DMS53 (cell line): ENCODE measurements at regions not wholly inside any gene's neighbourhood (a gene's known extent, or its start where the extent isn't known, plus 50 kb on each side); places are given as distances from the start of the nearest gene placed in this dataset.

Experiments used
- DNase-seq: peaks from one replicate; lab custom pipeline; 2025; lab: John Stamatoyannopoulos, UW

DNA sequence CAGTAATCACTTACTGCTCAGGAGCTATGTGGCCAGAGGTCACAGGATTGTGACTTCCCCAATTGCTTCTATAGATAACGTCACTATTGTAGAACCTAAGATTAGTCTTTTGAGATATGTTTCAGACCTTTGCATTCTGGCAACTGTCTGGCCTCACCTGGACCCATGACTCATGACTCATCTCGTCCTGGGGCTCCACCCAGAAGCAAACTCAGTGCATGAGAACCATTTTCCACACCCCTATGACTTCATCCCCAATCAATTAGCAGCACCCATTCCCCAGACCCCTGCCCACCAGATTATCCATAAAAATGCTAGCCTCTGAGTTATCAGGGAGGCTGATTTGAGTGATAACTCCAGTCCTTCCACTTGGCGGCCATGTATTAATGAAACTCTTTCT lies 186.9 kb downstream of the EMP1 start:
- DNase-seq, result peak; percentile 57

- no peak for DNase-seq
Observed at GRCh38 chr12:13380297-13380696, 183.8 kb downstream of the EMP1 start.

GRCh38 chr12:13379531-13380188 lies 183.1 kb downstream of the EMP1 start:
- no peak for DNase-seq

DNA sequence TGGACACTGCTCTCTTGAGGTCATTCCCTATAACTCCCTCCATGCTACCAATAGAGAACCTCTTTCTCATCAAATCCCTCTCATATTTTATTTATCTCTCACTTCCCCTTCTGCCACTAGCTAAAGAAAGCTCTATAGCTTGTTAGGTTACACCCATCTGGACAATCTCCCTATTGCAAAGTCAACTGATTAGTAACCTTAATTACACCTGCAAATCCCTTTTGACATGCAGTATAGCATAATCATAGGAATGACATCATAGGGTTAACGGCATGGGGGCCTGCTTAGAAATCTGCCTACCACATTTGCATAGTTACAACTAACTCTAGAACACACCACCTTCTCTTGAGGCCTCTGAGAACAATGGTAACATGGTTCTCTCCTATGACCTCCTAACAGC lies 181.2 kb downstream of the EMP1 start:
- DNase-seq, result no peak

- DNase-seq, result no peak
Observed at GRCh38 chr12:13376610-13377373, 180.3 kb downstream of the EMP1 start.

- no peak for DNase-seq
Observed at GRCh38 chr12:13375583-13376345, 179.2 kb downstream of the EMP1 start.

DNA sequence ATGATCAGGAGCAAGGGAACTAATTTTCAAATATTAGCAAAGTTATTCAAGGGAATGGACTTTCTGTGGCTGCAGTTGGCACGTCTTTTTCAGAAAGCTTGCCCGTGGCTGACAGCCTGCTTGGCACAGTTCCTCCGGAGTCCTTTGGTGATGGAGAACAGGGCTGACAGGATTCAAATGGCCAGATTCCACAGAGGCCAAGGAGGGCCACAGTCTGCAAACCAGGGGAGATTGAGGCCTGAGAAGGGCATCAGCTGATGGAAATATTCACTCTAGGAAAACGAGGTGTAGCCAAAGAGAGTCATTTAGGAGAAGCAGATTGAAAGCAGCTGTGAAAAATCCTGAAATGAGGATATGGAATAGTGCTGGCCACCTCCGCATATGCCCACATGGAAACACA lies 178.3 kb downstream of the EMP1 start:
- DNase-seq, result no peak

DNA sequence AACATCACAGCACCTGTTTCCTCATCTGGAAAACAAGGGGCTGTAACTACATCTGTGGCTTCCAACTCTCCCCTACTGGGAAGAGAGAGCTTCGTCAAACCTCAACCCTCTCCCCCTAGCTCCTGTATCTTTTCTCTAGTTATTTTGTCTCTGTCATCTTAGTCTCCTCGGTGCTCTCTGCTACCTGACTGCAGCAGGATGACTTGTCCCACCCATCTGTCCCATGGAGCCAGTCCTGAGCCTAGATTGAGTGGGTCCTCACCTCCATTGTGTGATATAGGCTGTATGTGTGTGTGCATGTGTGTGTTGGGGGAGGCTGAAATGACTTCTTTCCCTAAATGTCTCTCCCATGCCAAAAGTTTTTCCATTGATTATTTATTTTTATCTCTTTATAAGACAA lies 177.3 kb downstream of the EMP1 start:
- no peak for DNase-seq

DNA sequence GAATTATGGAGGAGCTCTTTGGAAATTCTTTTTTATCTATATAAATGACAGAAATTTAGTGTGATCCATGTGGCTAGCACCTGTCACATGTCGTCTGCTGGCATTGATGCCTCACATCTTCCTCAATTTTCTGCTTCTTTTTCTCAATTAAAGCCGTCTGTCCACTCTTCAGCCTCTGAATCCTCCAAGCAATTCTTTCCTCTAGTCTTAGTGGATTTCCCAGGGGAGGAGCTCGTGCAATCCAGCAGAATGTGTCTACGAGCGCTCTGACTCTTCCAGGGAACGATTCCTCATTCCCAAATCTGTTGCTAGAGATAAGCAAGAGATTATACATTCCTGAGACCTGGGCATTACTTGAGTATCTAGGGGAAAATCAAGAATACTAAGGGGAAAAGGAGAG lies 176.6 kb downstream of the EMP1 start:
- no peak for DNase-seq

GRCh38 chr12:13372386-13372785 lies 175.9 kb downstream of the EMP1 start:
- DNase-seq, result no peak

DNA sequence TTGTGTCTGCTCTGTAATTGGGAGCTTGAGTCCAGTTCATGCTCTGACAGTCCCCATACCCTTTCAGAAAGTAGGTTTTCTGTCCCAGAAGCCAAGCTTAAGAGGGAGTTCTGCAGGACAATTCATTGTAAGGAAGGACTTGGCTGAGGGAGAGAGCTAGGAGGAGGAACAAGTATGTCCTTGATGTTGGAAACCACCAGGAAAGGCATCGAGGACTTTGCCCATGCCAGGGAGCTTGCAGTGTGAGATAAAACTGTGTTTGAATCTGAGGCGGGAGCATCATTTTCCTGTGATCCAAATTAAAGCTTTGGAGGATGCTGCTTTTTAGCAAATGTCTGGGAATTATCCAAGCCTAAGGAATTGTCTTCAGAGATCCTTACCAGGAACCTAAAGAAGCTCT lies 175.3 kb downstream of the EMP1 start:
- no peak for DNase-seq

DNA sequence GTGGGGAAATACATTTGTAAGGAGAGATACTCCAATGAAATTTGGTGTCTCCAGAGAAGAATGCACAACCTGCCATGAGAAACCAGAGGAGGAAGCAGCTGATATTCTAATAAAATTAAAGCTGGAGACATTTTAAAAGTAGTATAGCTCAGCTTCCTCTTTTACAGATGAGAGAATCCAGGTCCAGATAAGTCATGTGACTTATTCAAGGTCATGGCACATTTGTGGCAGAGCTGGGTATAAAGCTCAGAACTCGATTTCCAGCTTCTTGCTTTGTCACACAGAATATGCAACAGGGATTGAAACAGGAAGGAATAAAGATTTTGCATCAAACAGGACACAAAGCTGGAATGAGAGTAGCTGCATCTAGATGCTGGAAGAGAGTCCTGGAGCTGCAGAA lies 174.8 kb downstream of the EMP1 start:
- no peak for DNase-seq

DNA sequence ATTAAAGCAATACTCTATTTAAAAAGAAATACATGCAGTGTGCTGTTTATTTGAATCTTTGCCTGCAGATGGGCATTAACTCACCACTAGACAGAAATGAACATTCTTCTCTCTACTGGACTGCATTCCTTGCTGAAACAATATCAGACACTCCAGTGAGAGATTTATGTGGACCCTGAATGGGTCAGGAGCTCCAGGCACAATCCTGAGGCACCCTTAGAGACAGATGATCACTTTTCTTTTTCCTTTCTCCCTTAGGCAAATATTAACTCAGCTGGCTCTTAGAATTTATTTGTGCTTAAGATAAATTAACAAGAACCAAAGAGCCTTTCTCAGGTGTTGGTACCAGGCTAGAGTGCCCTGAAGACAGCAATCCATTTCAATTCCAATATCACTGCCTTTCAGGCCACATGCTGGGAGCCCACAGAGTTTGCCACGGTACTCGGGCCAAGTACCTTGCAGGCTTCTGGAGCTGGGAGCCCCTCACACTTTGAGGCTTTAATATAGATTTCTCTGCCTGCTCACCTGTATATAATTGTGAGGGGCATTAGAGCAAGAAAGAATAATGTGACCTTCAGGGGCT lies 173.0 kb downstream of the EMP1 start:
- peak; percentile 48 for DNase-seq

GRCh38 chr12:13368971-13369370 lies 172.4 kb downstream of the EMP1 start:
- peak; percentile 37 for DNase-seq

DNA sequence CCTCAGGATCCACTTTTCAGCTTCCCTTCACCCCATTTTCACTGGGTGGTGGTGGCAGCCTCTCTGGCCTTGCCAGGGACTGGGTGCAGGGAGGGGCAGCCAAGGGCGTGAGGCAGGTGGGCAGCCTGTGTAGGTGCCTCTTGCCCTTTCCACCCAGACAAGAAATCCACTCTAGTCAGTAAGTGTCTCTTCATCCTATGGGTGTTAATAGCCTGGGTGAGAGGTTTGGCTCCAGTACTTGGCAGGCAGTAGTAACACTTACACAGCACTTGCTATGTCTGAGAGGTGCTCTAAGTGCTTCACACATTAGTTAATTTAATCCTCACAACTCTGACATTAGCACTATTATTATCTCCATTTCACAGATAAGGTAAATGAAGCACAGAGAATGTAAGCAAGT lies 171.9 kb downstream of the EMP1 start:
- DNase-seq, result no peak

- DNase-seq, result no peak
Observed at GRCh38 chr12:13367973-13368372, 171.4 kb downstream of the EMP1 start.

DNA sequence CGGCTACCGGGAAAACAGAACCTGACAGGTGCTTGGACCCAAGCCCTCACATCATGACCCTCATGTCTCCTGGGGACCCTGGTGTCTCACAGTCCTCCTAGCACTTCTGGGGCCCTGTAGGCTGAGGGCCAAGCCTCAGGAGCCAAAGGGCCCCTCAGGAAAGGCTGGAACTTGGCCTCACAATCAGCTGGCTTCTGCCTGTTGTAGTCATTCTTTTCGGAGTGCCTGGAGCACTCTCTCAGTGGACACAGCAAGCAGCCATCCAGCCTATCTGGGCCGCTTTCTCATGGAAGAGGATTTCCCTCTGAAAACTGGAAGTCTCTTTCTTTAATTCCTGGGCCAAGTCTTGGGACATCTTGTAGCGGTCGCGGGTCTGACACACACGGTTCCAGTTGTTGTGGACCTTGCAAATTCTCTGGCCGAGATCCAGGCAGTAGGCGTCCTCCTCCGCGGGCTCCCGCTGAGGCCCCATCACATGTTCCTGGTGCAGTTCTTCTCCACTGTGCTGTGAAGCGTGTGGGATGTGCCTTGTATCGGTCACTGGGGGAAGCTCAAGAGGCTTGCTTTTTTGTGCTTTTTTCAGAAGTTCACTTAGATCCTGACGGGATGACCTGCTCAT lies 169.3 kb downstream of the EMP1 start:
- DNase-seq, result no peak

- peak; percentile 98 for DNase-seq
Observed at GRCh38 chr12:13362260-13362841, 165.8 kb downstream of the EMP1 start.

GRCh38 chr12:13359636-13360035 lies 163.1 kb downstream of the EMP1 start:
- no peak for DNase-seq

DNA sequence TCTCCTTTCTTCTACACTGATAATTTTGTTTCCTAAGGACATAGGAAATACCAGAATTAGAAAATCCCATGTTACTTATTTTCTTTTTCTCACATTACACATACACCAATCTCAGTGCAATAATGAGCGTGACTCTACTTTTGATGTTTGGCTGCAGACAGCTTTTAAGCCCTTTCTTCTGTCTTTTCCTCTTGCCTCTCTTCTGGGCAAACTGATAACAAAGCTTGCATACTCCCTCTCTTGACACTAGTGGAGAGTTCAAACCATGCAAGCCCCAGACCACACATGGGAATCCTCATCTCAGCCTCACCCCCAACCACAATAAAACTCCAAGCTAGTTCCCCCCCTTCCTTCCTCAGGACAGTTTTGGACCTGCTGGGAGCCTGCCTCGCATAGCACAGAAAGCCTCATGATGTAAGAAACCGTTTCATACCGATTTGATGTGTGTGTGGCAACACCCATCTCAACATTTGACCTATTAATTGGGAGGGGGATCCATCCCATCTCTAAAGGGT lies 161.9 kb downstream of the EMP1 start:
- DNase-seq, result no peak

DNA sequence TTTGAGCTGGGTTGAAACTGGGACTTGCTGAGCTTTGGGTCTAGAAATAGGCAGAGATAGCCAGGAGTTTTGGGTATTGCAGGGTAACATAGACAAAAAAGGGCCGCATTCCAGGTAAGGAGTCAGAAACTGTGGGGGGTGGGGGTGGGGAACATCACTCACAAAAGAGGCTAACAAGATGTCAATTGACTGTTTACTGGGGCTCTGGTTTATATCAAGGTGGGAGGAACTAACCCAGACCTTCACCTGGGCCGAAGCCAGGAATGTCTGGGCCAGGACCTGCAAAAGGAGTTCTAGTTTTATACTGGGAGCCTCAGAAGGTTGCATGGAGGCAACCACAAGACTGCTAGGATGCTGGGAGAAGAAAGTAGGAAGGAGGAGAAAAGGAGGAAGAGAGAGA lies 154.4 kb downstream of the EMP1 start:
- DNase-seq, result no peak

GRCh38 chr12:13350381-13350780 lies 153.9 kb downstream of the EMP1 start:
- DNase-seq, result no peak
